GM19328 (cell line): ENCODE measurements at regions not wholly inside any gene's neighbourhood (a gene's known extent, or its start where the extent isn't known, plus 50 kb on each side); places are given as distances from the start of the nearest gene placed in this dataset.
"Not testable (repeated sequence)": the region's sequence is repeated elsewhere in the genome, so short reads cannot be mapped to it uniquely, and the experiment has no call there.

ENCODE experiments used
- ATAC-seq: cut with Tn5 transposase; IDR thresholded peaks from one replicate; pipeline ENCODE4 v1.9.1; 2021; ENCODE audit warnings: mild to moderate bottlenecking, moderate library complexity; ENCODE audit not compliant: unreplicated experiment

DNA sequence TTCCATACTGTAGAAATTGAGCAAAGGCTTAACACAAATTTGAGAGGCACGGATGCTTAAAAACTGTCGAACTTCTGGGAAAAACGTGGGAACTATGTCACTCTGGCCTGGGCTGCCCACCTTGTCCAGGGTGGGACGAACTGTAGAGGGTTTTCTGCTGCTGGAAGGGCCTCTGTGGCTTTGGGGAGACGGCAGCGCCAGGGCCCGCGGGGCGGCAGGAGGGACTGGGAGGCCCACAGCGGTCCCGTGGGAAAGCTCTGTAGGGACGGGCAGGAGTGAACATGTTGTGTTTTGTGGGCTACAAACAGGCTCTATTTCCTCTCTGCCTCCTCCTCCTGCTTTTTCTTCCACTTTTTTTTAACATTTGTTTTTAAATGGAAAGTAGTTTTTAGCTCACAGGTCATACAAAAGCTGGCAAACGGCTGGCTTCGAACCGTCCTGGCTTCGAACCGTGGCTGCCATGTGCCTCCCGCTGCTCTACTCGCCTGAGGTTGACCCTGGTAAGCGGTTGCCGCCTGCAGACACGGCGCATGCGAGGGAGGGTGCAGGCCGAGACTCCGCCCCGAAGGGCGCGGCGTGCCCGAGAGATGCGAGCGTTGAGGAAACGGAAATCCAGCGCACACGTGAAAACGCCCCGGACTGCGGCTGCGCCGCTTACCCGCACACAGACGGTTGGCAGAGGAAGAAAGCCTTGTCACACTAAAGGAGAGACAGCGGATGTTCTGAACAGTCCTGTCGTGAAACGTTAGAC is 382.3 kb upstream of the ZFP42 start:
- no peak for ATAC-seq

DNA sequence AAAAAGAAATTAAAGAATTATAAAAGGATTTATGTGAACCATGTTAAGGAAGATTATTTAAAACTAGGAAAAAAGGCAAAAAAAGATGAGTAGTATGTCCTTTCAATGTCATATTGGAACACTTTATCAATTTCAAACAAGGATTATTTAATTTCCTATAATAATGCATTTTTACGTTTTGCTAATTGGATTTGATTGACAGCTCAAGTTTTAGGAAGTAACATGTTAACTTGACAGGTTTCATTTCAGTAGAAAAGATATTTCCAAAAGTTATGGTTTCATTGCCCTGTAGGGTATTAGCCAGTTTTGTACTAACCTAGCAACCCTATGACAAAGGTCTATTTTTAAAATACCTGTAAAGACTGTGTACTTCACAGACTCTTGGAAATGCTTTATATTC is 379.6 kb upstream of the ZFP42 start:
- ATAC-seq = no peak

DNA sequence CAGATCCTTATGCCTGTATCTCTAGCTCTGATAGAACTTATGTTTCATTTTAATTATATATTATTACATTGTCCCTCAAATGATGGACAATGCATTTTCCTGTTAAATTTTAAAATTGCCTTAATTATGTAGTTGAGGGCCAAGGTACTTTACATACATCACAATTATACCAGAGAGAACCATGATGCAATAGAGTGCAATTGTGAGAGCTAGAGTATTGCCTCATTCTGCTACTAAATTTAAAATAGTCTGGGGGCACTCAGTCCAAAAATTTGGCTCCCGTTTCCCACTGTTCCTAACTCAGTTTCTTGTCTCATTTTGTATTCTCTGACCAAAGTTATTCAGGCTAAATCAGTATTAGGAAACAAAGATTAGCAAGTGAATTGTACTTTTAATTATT is 378.5 kb upstream of the ZFP42 start:
- ATAC-seq = no peak

DNA sequence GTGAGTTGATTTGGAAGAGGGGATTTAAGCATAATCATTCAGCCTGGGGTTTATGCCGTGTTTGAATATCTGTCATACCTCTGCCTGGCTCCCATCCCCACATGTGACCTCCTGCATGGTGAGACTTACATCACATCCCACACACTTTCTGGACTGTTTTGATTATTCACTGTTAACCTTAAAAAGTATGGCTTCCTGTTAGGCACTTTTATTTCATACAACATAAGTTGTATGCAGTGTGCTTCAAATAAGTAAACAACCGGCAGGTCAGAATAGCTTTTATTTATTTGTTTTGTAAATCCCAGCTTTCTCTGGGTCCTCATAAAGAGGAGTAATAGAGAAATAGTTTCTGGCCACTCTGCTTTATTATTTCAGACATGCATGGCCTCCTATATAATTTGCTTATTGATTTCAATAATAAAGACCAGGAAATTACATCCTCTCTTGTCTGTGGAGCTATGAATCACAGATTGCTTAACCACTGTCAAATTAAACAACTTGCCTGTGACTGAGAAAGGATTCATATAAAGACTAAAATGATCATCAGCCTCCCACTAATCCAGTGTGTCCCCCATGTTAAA is 376.8 kb upstream of the ZFP42 start:
- no peak for ATAC-seq

DNA sequence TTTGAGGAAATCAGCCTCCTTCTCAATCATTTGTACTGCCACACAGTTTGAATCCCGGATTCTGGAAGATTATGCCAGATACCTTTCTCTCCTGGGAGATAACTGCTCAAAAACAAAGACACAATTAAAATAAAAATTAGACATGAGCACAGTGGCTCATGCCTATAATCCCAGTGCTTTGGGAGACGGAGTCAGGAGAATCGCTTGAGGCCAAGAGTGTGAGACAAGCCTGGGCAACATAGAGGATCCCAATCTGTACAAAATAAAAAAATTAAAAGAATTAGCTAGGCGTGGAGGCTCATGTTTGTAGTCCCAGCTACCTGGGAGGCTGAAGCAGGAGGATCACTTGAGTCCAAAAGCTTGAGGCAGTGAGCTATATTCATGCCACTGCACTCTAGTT is 376.3 kb upstream of the ZFP42 start:
- no peak for ATAC-seq

DNA sequence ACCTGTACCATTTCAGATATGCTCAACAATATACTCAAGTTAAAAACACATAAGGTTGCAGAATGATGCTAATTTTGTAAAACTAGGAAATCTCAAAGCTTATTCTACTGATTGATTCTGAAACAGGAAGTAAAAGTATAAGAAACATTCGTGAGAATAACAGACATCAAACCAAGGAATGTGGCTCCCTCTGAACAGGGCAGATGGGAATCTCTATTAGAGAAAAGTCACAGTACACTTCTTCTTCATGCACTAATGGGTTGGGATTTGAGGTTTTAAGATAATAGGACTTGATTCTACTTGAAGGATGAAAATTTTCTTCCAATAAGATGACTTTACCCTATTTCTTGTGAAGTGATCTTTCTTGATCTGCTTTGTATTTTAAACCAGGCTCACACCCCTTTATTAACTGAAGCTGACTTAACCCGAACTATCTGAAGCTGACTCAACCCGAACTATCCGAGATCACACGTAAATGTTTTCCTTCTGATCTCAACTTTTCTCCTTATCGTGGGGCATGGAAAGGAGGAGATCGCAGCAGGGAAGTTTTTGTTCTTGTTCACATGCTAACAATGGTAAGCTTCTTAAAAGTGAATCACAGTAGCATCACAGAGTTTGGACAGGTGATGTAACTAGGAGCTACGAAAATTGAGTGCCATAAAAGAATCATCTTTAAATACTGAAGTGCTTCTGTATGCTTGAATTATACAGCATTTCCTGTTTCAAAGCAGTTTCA is 363.1 kb upstream of the ZFP42 start:
- ATAC-seq = no peak

DNA sequence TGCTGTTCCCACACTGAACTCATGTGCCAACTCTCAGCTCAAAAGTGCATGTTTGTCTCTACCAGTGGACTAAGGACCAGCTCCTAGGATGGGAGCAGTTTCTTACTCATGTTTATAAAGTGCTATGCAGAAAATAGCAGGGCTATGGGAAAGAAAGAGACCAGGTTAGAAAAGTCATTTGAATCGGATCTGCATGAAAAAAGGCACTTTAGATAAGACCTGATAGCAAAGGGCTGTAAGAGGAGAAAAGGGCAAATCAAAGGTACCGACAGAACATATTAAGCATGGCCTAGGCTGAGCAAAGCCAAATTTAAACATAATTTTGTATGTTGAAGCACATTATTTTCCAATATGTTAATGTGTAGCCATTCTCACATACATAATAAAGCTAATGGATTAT is 362.3 kb upstream of the ZFP42 start:
- no peak for ATAC-seq

DNA sequence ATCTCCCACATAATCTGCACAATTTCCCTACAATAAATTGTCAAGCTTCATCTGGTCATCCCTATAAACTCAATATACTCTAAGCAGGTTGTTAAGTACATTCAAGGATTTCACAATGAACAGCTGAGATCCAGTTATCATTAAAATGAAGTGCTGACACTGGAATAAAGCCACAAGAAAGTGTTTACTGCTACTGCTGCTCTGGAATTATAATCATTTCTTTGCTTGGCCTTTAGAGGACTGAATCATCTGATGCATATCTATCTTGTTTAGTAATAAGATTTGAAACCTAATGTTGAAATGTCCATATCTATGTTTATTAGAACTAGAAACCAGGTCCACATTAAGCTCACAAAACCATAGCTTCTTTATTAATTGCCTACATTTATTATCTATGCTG is 338.6 kb upstream of the ZFP42 start:
- ATAC-seq = no peak

DNA sequence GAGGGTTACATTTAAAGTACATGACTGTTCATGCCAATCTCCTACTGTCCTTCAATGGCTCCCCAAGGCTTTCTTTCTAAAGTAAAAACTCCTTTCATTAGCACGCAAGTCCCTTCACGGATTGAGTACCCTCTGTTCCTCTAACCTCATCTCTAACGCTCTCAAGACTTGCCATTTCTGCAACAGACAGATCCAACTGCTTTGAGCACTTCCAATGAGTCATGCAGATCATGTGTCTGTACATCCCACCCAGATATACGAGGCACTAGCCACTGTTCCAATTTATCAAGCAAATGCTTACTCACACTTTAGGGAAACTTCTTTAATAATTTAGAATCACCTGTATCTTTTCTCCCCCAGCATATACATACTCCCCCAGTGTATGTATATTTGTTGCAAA is 332.5 kb upstream of the ZFP42 start:
- no peak for ATAC-seq

DNA sequence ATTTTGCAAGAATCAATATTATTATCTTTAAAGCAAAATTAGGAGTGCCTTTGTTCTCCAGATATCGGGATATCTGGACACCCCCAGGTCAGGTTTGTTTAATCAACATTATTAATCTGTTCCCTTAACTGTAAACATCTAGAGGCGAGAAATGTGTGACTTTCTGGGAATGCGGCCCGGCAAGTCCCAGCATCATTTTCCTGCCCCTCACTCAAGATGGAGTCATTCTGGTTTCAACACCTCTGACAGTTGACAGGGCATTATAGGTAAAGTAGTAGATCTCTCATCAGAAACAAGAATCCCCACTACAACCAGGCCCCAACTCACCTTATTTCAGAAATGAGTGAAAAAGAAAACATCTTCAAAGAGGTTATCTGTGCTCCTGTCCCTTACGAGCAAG is 331.6 kb upstream of the ZFP42 start:
- no peak for ATAC-seq

DNA sequence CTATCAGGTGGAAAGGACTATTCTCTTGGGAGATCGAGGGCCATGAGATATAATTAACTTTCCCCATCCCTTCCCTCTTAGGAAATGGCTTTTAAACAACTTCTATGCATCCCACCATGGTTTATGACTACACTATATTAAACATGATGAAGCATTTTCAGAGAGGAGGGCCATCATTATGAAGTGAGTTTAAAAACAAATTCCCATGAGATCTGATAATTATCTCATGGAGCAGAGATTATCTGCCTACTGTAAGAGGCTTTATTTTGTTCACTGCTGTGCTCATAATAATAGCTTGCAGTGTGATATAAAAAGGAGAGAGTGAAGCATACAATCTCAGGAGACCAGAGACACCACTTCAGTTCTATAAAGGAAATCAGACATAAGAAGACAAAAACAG is 330.5 kb upstream of the ZFP42 start:
- no peak for ATAC-seq

DNA sequence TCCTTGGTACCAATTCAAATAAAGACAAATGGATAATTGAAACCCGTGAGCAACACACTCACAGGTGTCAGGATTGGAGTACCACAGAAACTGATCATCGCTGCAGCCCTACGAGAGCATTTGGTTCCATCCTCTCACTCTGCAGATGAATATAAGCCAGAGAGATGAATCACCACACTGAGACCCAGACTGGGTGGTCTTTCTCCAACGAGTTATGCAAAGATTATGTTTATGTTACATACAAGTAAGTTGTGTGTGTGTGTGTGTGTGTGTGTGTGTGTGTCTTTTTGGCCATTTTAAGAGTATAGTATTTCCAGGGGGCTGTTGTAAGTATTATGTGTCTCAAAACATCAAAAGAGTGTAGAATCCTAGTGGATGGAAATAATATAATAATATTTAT is 329.5 kb upstream of the ZFP42 start:
- ATAC-seq = no peak

DNA sequence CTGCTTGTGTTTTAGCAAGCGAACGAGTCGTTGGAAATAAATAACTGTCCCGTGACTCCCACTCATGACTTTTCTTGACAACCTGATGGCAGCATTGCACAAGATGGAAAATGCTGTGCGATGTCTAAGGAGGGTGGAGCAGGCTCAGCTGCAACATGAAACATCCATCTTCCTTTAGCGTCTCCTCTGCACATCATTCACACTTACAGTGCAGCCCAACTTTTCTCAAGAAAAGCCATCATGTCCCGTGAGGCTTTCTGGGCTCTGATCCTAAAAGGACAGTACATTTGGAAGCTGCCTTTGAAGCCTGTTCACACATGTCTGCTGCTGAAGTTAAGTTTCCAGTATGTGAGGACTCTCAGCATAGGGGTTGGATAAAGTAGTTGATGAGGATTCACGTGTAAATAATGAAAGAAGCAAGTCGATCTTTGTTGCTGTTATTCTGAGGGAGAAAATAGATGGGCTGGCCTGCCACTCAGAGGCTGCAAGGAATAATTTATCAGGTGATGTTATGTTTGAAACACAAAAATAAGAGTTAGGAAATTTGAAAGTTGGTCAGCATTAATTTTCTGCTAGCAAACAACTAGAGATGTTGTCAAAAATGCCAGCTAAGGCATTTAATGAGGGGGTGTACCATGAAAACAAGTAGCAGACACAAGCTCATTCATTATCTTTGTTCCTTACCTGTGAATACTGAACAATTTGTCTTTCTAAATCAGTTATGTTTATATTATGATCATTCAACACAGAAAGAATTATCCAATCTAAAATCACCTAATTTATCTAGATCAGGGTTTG is 328.7 kb upstream of the ZFP42 start:
- no peak for ATAC-seq

DNA sequence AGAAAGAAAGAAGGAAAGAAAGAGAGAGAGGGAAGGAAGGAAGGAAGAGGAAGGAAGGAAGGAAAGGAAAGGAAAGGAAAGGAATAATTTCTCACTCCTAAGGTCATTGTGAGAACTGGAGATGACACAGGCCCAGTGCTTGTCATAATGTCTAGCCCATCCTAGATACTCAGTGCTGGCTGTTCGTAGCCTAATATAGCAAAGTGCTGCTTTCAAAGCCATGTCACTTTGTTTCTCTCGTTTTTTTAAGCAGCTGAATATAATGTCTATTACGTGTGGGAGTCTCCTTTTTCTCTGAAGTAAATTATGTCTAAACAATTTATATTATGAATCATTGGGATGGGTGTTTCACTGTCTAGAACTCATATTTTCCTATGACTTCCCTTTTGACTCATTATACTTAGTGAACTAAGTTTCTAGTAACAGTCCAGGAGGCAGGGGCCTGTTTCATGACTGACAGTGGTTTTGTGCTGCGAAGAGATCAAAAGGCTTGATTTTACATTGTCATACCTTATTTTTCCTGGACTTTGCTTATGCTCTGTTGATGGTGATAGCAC is 327.0 kb upstream of the ZFP42 start:
- ATAC-seq = no peak

DNA sequence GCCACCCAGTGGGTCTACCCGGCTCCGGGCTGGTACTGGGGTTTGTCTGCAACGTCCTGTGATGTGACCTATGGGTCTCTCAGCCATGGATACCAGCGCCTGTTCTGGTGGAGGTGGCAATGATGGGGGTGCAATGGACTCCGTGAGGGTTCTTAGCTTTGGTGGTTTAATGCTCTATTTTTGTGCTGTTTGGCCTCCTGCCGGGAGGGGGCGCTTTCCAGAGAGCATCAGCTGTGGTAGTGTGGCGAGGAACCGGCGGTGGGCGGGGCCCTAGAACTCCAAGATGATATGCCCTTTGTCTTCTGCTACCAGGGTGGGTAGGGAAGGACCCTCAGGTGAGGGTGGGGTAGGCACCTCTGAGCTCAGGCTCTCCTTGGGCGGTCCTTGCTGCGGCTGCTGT is 324.1 kb upstream of the ZFP42 start:
- ATAC-seq = not testable (repeated sequence)

DNA sequence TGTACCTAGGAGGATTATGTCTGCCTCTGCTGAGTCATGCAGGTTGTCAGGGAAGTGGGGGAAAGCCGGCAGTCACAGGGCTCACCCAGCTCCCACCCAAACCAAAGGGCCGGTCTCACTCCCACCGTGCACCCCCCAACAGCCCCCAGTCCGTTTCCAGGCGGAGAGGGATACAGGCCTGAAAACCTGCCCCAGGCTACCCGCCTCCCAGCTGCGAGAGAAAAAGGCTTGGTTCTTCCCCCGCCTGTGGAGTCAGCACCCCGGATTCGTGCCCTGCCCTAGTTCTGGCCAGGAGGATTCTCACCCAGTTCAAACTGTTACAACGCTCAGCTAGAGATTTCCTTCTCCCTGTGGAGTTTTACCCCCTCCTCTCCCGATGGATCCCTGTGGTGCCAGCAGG is 323.6 kb upstream of the ZFP42 start:
- not testable (repeated sequence) for ATAC-seq

DNA sequence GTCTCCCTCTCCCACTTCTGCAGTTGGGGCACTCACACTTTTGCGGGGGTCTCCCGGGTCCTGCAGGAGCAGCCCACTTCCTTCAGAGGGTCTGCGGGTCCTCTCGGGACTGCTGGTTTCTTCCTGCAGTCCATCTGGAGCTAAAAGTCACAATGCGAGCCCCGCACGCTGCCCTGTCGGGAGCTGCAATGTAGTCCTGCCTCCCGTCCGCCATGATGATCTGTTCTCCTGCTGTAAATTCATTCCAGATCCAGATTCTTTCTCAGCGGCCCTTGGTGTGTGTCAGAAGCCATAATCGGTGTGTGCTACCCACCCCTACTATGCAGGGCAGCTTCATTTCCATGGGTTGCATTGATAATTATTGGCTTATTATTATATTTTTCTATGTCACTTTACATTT is 323.0 kb upstream of the ZFP42 start:
- not testable (repeated sequence) for ATAC-seq

DNA sequence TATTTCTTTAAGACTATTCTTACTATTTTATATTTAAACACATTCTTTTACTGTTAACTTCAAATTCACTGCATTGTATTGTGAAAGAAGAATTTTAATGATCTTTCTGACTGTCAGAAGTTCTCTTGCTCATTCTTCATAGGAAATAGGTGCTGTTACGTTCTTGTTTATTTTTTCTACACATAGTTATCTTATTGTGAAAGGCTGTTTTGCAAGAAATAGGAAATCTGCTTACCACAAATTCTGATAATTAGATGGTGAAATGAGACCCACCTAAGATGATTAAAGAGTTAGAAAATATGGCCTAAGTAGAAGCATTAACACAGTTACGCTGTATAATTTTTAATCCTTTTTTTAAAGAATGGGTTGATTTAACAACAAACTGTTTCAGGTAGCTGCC is 316.1 kb upstream of the ZFP42 start:
- no peak for ATAC-seq

DNA sequence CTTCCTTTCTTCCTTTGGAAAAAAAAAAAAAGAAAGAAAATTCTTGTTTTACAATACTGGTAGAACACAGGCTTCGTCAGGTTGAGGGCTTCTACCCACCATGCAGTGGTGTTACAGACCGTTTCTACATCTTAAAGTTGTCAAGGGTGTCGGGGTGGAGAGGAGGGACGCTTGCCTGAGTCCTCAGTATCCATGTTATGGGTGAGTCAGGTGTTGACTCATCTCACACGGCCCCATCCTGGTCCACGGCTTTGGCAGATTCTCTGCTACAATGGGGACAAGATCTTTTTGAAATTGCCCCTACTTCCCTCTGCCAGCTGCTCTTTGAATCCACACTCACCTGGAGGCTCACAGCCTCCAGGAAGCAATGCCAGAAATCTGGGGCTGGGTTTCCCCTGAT is 310.3 kb upstream of the ZFP42 start:
- ATAC-seq = no peak

DNA sequence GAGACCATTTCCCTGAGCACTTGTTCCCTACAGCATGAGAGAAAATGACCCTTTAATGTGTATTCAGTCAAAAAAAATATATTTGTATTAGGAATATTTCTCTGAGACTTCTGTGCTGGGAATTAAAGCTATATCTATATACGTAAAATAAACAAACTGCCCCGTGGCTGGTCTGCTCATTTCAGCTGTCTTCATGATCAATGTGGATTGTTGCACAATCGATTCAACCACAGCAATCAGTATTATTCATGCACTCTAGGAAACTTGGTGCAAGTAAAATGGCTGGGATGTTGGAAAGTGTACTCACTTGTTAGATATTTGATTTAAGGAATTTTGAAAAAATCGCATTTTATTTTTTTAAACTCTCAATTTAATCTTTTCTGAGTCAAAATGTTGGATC is 307.9 kb upstream of the ZFP42 start:
- no peak for ATAC-seq

DNA sequence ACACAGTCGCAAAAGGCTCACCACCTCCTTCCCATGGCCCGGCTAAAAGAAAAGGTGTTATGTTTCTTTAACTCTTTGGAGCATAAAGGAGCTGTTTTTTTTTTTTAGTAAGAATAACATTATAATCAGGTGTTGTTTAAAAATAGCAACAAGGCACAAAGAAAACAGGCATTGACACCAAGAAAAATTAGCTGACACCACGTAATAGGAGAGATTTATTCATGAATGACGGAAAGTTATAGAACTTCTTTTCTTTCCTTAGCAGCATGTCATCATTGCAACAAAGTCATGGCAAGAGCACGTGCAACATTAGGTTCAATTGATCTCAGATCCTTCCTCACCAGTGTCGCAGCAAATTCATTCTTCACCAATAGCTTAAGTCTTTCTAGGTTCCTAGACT is 302.9 kb upstream of the ZFP42 start:
- no peak for ATAC-seq
